ENCODE measurements at regions not wholly inside any gene's neighbourhood (a gene's known extent, or its start where the extent isn't known, plus 50 kb on each side); places are given as distances from the start of the nearest gene placed in this dataset.

DNA sequence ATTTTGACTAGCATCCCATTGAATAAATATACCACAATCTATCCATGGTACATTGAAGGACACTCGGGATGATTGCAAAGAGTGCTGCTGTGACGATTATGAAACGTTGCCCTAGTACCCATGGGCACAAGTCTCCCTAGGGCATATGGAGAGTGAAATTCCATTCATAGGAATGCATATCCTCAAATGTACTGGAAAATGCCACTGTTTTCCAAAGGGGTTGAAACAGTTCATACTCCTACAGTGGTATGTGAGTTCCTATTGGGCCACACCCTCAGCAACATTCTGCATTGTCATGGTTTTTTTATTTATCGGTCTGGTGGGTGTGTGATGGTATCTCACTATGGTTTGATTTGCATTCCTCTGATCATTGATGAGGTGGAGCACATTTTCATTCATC is 130.6 kb downstream of the TWIST2 start:
- WGBS, 2 donors, result 66 to 67% methylated on average over 4 of the region's 4 CpGs
- no peak for DNase-seq (ENCODE audit: low spot score in 2 of 2)
- H3K4me3 ChIP-seq (ENCODE audit: low read depth, poor library complexity, severe bottlenecking), result no peak overlapping the region
- no peak for TF ChIP-seq POLR2A (IDR thresholded peaks at IDR 0.05)
- TF ChIP-seq CTCF (IDR thresholded peaks at IDR 0.05), result no peak
- intact Hi-C loops (cut with DNase I; ENCODE audit: low total_unique reads), result no loop called here

DNA sequence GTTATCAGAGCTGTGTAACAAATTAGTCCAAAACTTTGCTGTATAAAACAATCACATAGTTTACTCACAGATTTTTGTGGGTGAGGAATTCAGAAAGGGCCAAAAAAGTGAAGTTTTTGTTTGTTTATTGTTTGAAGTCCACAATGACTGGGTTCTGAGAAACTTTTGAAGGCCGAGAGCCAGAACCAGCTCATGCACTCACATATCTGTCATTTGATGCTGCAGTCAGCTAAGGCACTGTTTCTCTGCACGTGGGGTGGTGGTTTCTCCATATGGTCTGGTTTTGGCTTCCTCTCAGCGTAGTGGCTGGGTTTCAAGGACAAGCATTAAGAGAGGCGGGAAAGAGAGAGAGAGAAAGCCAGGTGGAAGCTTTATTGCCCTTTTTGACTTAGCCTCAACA is 131.8 kb downstream of the TWIST2 start:
- no peak overlapping the region for H3K4me3 ChIP-seq (ENCODE audit: low read depth, poor library complexity, severe bottlenecking)
- 67 to 88% methylated on average over 4 of the region's 4 CpGs for WGBS, 2 donors
- DNase-seq (ENCODE audit: low spot score in 2 of 2), result no peak
- intact Hi-C loops (cut with DNase I; ENCODE audit: low total_unique reads), result no loop called here
- TF ChIP-seq CTCF (IDR thresholded peaks at IDR 0.05) (no peak), POLR2A (IDR thresholded peaks at IDR 0.05) (no peak)

GRCh38 chr2:238985041-238985729 is 137.3 kb downstream of the TWIST2 start:
- intact Hi-C loops (cut with DNase I; ENCODE audit: low total_unique reads), result no loop called here
- no peak overlapping the region for H3K4me3 ChIP-seq (ENCODE audit: low read depth, poor library complexity, severe bottlenecking)
- TF ChIP-seq POLR2A (IDR thresholded peaks at IDR 0.05), result no peak
- 88 to 92% methylated on average over 21 to 22 of the region's 22 CpGs for WGBS, 2 donors
- DNase-seq (ENCODE audit: low spot score in 2 of 2), result peak; percentile 9 to 83

DNA sequence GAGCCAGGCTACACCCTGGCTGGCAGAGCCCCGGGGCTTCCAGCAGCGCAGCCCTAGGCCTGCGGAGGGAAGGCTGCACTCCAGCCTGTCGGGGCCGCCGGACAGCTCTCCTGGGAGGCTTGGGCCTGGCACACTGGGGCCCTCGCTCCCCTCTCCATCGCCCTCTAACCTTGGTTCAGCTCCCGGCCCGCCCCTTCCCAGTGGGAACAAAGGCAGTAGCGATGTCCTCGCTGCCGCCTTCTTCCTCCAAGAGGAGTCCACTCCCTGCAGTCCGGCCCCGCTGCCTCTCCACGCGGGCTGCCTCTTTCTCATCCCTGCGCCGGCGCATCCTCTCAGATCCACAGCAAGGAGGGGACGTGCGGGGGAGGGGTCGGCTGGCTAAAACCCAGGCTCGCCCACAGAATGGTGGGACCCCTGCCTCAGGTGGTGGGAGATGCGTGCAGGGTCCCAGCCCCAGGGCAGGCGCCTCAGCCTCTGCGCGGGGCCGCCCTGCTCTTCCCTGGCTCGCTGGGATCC is 138.1 kb downstream of the TWIST2 start:
- DNase-seq (ENCODE audit: low spot score in 2 of 2), result peak in 1 of 2 donors; percentile 84
- intact Hi-C loops (cut with DNase I; ENCODE audit: low total_unique reads), result no loop called here
- TF ChIP-seq POLR2A (IDR thresholded peaks at IDR 0.05) (no peak), CTCF (IDR thresholded peaks at IDR 0.05) (no peak)
- H3K4me3 ChIP-seq (ENCODE audit: low read depth, poor library complexity, severe bottlenecking), result no peak overlapping the region
- WGBS, 2 donors, result 83 to 90% methylated on average over 26 to 30 of the region's 30 CpGs

DNA sequence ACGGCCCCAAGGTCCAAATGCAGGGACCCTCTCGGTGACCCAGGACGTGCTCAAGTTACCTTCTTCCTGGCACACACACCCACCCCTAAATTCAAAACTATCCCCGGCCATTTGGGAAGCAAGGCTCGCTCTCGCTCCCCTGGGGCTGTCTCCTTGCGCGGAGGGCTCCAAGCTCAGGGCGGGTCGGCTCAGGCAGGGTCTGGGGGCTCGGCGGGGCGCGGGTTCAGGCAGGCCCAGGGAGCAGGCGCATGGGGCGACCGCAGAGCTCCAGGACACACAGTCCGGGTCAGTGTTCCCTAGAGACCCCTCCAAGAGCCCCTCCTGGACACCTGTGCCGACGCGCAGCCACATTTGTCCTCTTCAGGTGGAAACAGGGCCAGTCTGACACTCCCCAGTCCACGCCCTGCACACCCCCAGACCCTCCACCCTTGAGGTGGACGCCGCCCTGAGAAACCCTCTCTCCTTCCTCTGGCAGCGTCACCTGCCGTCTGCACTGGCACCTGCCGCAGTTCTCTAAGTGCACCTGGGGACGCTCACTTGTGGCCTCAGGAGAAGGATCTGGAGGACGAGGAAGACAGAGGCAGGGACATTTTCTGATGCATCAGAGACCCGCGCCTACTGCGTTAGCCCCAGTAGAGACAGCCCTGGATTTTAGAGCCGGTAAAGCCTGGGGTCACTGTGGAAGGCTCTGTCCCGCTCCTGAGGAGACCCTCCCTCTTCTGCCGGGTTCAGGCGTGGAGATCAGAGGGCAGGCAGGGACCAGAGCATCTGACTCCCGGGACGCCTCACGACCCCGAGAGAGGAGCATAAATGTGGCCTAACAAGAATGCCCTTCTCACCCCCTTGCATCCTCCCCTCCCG is 138.8 kb downstream of the TWIST2 start:
- no peak for TF ChIP-seq CTCF (IDR thresholded peaks at IDR 0.05)
- TF ChIP-seq POLR2A (IDR thresholded peaks at IDR 0.05), result no peak
- intact Hi-C loops (cut with DNase I; ENCODE audit: low total_unique reads), result no loop called here
- no peak for DNase-seq (ENCODE audit: low spot score in 2 of 2)
- no peak overlapping the region for H3K4me3 ChIP-seq (ENCODE audit: low read depth, poor library complexity, severe bottlenecking)
- 77 to 86% methylated on average over 38 to 40 of the region's 41 CpGs for WGBS, 2 donors

DNA sequence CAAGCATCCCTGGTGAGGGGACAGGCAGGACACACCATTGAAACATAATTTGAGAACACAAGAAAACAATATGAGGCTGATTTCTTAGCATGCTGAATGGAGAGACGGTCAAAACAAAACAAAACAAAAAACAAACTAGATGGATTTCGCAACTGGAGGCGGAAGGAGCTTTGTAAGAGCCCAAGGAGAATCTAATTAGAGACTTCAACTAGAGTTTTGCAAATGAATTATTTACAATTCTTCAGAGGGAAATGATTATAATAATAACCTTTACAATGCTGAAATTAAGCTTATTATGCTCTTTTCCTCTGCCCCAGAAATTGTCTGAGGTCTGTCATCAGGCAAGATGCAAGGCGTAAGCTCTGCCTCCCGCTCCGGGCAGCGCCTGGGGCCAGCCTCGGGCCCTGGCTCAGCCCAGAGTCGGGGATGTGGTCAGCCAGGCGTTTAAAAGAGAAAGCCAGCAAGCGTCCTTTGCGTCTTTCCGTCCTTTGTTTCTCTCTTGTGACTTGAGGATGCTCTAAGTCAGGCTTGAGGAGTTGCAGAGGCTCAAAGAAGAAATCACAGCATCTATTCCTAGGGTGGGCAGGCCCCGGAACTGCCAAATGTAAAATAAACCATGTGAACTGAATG is 139.6 kb downstream of the TWIST2 start:
- DNase-seq (ENCODE audit: low spot score in 2 of 2), result peak in 1 of 2 donors; percentile 82
- intact Hi-C loops (cut with DNase I; ENCODE audit: low total_unique reads), result no loop called here
- 77 to 82% methylated on average over 14 of the region's 14 CpGs for WGBS, 2 donors
- no peak overlapping the region for H3K4me3 ChIP-seq (ENCODE audit: low read depth, poor library complexity, severe bottlenecking)
- TF ChIP-seq CTCF (IDR thresholded peaks at IDR 0.05), result no peak
- no peak for TF ChIP-seq POLR2A (IDR thresholded peaks at IDR 0.05)
